NCI-H748 treated with DMSO at 0.1 percent for 48 hours (cell line): ENCODE measurements at regions not wholly inside any gene's neighbourhood (a gene's known extent, or its start where the extent isn't known, plus 50 kb on each side); places are given as distances from the start of the nearest gene placed in this dataset.

Experiments
- DNase-seq: peaks from one replicate; lab custom pipeline; 2025; lab: John Stamatoyannopoulos, UW

DNA sequence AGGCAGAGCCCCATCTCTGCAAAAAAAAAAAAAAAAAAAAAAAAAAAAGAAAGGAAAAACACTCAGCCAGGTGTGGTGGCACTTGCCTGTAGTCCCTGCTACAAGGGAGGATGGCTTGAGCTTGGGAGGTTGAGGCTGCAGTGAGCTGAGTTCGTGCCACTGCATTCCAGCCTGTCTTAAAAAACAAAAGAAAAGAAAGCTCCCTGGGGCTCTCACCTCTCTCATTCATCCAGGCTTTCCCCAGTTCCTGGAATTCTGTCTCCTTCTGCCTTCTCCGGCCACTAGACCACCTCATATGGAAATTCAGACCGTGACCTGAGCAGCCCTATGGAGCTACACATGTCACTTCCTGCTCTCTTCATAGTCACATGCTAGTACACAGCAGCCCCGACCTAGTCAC is 101.1 kb upstream of the TAB2 start:
- no peak for DNase-seq

DNA sequence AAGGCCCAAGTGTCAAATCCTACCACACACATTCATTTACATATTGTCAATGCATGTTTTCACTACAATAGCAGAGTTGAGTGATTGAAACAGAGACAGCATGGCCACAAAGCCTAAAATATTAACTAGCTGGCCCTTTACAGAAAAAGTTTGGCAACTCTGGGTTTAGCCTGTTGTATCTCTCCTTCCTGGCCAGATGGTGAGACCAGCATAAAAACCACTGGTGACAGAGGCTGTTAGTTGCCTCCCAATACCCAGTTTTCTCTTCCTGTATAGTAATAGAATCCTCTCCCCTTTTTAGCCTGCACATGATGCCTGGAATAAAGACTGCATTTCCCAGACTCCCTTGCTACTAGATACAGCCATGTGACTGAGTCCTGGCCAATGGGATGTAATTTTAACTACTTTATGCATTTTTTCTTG is 100.0 kb upstream of the TAB2 start:
- DNase-seq = no peak

DNA sequence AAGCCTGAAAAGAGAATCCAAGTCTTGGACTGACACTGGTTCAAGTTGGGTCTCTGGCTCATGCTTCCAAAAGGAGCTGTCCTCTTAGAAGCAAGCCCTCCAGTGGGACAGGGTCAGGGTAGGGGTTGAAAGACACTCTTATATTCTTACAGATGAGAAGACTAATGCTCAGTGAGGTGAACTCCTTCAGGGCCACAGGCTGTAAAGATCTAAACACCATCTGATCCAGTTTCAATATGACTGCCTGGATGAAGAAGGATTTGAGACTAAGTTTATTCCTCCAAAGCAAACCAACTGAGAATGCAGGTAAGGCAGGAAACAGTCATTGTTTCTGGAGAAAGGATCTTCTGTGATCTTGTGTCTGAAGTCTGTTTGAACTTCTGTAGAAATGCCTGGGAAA is 99.0 kb upstream of the TAB2 start:
- no peak for DNase-seq

DNA sequence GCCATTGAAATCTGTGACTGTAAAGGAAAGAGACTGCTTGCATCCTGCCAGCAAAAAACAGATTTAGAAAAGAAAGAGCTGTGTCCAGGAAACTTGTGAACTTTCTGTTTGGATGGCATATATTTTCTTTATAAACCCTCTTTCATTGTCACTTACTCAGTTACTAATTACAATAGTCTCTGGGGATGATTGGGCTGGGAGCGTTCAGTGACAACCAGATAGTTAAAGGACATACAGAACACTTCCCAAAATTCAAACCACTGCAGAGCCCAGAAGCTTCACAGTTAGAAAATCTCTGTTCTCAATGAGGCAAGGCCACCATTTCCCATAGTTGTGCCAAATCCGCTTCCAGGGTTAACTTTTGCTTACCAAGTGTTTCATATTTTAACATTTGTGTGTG is 98.6 kb upstream of the TAB2 start:
- DNase-seq = no peak

DNA sequence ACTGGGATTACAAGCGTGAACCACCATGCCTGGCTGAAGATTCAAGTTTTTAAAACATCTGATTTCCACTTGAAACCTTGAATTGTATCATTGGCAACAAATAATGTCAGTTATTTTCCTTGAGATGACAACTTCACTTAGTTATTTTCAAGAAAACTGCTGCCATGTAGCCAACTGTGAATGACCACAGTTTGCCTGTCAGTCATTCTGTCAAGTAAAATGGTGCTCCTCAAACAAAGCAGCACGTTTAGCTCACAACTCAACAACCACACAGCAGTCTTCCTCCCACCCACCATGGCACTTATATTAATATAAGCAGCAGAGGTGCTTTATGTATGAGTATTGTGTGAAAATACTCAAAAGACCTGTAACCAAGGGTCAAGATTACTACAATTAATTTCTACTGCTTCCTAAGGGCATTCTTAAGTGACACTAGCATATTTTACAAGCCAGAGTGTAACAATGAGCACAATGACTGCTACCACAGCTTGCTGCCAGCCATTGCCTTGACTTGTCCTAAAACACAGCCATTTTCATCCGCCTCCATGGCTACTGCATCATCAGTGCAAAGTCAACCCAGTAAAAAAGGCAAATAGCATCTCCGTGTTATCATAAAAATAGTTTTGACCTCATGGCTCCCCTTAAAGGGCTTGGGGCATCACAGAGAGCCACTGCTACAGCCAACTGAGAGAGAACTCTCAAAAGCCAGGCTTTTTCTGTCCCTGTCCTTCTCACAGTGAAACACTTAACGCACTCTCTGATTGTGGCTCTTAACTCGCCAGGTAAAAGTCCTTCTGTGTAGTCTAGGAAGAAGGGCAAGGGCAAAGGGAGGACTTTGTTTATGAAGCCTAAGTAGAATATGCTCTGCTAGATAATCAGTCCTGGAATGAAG is 96.4 kb upstream of the TAB2 start:
- DNase-seq = no peak

DNA sequence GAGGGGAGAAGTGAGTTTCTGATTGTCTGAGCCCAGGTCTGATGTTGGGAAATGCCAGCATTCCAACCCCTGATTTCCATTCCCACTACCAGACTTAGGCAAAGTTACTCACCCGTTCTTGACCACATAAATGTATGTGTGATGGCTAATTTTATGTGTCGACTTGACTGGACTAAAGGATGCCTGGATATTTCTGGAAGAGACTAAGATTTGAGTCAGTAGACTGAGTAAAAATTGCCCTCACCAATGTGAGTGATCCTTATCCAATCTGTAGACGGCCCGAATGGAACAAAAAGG is 95.8 kb upstream of the TAB2 start:
- no peak for DNase-seq

DNA sequence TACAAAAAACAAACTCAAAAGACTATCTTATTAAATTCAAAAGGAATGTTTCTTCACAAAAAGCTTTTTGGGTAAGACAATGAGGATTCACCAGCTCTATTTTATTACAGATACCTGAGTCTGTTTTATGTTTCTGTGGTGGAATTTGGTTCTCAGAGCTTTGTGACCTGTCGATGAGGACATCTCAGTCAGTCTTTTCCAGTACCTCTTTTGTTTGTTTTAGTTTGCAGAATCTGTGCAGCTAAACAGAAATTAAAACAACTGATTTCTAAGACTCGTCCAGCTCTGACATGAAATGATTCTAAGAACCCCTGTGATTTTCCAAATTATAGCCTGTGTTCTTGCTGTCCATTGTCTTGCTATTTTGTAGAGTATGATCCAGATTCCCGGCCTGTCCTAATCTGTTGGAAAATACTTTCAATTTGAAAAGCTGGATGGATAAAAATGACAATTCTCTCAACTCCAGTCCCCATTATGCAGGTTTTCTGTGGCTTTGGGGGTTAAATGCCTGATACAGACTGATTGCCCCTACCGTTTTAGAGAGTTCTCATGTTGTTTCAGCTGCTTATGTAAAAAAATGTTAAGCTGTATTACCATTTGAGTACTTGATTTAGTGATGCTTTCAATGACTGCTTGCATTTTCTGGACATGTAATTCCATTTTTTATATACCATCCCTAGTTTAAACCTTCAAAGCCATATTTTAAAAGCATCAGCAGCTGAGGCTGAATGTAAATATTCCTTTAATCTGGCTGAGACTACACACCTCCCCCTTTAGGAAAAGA is 94.2 kb upstream of the TAB2 start:
- DNase-seq = no peak

DNA sequence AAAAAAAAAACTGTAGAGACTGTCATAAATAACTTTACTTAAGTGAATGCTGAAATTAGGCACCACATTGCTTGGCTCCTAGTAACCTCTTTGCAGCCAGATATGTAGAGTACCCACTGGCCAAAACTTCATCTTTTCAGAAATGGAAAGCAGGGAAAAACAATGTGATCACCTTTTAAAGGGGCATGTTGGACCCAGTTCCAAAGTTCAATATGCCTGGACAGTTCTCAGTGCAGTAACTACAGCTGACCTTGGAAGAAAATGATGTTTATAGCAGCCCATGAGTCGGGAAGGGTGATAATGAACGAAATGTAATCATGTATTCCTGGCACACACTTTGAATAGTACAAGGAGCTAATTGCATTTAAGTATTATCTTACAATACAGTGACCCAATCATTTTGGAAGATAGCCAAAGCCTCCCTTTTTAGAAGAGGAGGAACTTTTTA is 93.6 kb upstream of the TAB2 start:
- DNase-seq = peak; percentile 29

DNA sequence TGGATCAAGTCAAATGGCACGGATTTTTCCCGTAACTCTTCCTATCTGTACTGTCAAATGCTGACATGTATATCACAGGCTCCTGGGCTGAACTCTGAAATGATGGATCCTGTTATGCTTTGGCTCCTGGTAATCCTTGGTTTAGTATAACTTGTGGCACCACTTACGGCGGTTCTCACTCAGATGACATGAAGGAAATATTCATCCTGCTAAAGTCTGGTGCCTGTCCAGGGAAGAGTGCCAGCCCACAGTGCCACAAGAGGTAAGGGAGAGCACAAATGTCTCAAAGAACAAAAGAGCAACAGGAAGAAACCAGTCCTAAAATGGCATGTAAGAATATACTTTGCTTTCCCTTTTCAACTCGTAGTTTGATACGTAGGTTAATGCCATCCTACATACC is 93.1 kb upstream of the TAB2 start:
- no peak for DNase-seq

DNA sequence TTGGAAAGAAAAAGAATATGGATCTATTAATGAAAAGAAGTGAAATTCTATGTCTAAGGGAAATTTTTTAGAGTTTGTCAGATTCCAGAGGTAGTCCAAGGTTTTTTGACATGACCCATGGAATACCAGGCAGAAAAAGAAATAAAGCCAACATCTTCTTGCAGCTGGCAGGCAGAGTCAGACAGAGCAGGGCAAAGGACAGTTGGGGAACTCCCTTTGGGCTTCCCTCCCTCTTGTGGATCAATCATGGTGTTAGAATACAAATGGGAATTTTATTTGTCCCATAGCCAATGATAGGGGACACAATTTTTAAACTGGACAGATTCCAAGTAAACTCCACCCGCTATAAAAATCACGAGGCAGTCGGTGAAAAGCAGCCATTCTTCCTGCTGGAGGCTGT is 92.1 kb upstream of the TAB2 start:
- DNase-seq = no peak

DNA sequence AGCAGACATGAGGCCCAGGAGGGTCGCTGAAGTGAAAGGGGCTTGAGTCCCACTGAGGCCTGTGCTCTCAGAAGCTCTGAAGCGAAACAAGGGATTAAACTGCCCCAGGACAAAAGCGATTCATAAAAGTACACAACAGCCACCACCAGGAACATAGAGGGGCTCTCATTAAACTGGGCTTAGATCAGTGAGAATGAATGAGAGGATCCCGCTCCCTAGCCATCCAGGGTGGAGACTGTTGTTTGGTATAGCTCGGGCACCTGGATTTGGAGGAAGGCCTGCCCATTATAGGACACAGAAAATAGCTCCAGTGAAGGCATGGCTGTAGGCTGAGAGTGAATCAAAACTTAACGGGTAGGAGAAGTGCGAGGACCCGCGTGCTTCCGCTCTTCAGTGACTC is 91.6 kb upstream of the TAB2 start:
- DNase-seq = no peak

DNA sequence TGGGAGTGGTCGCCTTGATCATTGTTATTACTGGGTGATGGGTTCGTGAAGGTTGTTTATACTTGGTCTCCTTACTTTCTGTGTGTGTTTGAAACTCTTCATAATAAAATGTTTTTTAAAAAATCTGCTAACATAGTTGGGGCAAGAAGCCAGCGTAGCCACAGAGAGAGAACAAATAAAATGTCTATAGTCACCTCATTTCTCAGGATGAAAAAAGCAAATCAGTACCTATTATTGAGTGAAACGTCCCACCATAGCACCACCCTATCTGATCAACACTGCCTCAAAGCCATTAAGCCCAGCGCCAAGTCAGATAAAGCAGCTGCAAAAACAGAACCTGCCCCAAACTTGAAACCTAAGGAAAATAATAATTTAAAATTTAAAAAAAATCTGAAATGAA is 89.7 kb upstream of the TAB2 start:
- no peak for DNase-seq

DNA sequence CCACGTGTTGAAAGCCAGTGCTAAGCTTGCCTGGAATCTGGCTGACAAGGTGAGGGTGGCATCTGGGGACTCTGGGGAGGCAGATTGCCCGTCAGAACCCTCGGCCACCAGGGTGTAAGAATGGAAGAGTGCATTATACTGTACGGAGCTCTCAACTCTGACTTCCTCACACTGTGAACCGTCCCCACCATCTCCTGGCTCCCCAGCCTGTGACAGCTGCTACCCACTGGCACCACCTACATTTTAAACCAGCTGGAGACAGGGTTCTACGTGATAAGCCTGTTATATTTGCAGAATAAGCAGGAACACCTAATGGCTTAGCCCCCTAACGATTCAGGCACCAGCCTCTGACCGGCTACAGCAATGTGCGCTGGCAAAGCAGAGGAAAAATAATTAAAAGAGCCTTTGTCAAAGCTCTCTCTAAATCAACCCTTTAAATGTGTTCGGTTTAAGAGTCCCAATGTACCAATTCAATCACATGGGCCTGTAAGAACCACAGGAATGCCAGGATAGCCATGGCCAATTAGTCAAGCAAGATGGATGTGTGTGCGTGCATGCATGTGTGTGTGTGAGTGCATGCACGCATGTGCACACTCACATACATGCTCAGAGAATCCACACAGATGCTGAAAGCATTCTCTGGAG is 89.1 kb upstream of the TAB2 start:
- DNase-seq = no peak

DNA sequence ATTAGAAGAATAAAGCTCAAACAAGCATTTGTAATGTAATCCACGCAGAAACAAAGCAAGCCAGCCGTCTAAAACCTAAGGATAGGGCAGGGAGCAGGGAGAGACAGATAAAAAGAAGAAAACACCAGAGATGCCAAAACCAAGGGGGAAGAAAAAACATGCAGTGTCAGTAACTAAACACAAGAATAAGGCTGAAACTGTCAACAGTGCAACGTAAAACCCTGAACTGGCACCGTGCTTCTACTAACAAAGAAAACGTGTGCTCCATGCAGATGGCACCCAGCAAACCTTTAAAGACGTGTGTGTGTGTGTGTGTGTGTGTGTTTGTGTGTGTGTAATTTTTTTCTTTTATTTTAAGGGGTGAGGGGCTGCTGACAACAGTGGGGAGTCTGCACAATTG is 88.4 kb upstream of the TAB2 start:
- no peak for DNase-seq

DNA sequence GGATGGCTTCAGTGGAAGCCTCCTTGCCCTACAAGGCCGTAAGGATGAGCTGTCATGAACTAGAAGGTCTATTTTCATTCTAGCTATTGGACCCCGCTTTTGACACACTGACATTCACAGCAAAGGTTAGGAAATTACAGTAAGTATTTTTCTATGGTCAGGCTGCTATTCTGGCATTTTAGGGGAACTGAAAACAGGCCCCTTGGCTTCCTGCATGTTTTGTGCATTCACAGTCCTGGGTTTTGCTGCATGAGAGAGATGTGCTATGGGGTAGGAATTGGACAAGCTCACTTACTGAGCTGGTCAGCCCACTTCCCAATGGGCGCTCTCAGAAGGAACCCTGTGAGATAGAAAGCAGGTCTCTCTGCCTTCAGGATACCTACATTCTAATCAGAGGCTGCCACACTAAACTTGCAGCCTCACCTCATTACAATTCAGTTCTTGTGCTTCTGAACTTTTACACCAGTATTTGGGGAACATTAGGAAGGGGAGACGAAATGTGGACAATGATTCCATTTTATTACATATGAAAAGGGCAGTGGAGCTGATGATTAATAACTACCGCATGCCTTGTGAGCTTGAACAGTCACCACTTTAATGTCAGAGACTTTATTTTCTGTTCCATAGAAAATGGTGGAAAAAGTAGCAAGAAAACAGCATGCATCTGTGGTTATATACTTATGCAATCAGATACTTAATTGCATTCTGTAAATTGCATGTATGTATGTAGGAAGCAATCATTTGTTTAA is 86.6 kb upstream of the TAB2 start:
- no peak for DNase-seq

DNA sequence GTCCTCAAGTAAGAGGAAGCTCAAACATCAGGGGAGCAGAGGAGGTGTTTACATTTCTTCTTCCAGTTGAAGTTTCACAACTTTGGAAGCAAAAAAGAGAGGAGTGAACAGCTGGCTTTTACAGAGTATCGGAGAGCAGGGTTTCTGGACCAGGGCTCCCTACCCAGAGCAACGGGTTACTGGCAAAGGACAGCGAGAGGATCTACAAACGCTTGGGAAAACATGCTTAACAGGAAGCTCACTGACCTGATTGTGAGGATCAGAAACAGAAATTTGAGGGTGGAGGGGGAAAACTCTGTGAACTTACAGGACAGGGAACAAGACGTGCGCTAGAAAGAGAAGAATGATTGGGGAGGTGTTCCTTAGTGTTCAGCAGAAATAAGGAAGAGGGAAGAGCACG is 85.7 kb upstream of the TAB2 start:
- no peak for DNase-seq

DNA sequence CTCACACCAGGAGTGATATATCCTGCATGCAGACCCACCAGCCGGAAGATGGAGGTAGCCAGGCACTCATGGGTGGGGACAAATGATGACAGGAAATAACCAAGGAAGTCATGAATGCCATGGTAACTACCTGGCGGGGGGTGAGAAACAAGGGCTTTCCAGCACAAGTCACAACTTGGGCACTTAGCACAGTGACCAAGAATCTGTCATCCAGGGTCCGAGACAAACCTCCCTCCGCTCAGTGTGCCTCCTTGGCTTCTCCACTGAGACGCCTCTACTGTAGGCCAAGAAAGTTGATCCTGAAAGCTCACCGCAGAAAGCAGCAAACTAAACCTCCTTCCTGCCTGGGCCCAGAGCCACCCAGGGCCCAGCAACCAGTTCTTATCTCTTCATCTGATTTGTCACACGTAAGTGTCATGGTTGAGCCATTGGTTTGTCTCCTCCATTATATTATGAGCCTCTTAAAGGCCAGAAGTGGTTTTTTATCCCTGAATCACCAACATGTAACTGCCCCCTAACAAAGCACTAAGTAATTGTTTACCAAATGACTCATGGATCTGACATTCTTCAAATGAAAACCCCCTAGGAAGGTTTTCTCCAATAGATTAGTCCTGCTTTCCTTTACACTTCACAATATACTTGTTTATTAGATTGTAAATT is 84.3 kb upstream of the TAB2 start:
- peak; percentile 67 for DNase-seq

DNA sequence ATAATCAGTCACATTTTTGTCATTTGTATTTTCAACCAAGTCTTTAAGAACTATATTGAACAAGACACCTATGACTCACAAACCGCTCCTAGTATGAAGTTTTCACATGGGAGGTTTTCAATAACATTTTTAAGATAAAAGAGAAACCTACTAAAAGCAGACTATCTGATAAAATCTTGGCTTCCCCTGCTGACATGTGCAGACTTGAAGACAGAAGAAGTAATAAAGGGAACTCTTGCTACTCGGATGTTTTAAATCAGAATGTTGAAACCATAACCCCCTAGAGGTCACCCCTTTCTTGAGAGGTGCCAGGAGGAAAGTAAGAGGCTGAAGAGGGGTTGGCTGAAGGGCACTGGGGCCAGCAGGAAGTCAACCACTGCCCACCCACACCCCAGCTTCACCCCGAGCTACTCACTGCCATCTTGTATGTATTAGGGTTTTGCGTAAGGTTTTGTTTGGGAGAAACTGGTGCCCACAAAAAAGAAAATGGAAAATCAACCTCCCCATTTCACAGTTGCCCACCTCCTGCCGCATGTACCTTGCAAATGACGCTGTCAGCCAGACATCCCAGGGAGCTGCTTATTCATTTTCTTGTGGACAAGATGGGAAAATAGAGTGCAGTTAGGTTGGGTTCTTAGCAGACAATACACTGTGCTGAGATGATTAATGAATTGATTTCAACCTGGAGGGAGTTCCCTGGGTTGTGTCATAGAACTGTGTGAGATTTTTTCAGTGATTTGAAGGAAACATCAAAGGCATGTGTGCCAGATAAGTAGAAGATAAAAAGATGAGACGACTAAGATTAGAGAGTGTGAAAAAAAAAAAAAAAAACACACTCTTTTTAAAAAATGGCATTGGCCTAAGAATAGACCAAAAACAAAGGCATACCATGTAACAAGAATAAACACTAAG is 83.2 kb upstream of the TAB2 start:
- no peak for DNase-seq

DNA sequence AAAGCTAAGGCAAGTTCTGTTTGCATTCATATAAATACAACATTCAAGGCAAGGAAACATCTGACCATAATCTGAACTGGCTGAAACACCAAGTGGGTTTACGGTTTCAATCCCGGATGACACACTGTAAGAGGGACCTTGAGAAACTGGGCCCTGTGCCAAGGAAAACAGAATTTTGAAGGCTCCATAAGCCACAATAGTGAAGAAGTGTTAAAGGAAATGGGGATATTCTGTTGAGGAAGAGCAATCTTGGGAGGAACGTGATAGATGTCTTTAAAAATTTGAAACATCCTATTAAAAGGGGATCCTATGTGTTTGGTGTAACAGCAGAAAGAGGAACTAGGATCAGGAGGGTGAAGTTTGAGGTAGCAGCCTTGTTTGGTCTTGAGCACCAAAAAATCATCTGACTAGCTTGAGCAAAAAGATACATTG is 82.4 kb upstream of the TAB2 start:
- peak; percentile 52 for DNase-seq

DNA sequence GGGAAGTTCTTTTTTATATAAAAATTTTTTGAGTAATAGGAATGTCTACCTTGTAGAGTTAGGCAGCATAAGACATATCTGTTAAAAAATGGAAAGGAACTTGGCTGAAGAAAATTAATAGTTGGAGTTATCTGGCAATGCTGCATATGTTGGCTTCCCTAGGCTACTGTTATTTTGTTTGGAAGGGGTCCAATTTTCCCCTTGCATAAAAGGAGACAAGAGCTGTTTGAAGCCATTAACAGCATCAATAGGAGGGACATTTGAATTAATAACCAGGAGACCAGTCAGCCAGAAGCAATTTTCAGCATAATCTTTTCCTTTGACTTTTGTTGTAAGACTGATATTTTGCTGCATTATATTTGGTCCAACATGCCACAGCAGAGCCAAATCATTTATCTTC is 80.9 kb upstream of the TAB2 start:
- DNase-seq = peak; percentile 85

DNA sequence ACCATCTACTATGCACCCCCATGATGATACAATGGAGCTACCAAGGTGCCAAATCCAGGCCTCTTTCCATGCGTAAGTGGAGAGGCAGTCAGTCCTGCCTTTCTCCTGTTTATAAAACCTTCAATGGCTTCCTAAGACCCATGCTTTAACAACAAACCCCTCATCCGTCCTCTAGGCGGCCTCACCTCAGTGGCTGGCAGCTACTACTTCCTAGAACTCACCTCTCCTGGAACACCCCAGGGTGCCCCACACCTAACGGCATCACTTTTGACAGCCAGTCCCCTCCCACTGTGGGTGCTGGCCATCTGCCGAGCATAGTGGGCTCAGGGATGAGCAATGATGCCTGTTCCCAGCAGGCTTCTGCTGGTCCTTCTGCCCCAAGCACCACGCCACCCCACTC is 80.0 kb upstream of the TAB2 start:
- no peak for DNase-seq
